HL-60 (cell line): ENCODE measurements at regions not wholly inside any gene's neighbourhood (a gene's known extent, or its start where the extent isn't known, plus 50 kb on each side); places are given as distances from the start of the nearest gene placed in this dataset.

Source experiments
- DNase-seq, 2 experiments: peaks; one replicate each; pipeline ENCODE4 v3.0.0-alpha.2; 2010 to 2020; ENCODE audit warnings: low read depth in 1 of 2, low spot score in 1 of 2
- H3K27ac ChIP-seq: fragments of 250-450 bp; sonication (Bioruptor Pico); replicated peaks from 2 replicates; pipeline ENCODE4 v1.5.1; 2020; ENCODE audit warnings: mild to moderate bottlenecking, moderate library complexity
- H3K27me3 ChIP-seq: fragments of 250-450 bp; sonication (Bioruptor Pico); 2 replicates; pipeline ENCODE4 v1.5.1; 2021; ENCODE audit warnings: mild to moderate bottlenecking, moderate library complexity; ENCODE audit not compliant: insufficient read depth, poor library complexity, severe bottlenecking
- H3K4me3 ChIP-seq: replicated peaks from 2 replicates; pipeline ENCODE4 v1.5.1; 2011; ENCODE audit warnings: mild to moderate bottlenecking, control low read depth, low read length; ENCODE audit not compliant: insufficient read depth
- CTCF ChIP-seq: IDR thresholded peaks from one replicate; pipeline ENCODE4 v1.5.1; 2011; ENCODE audit warnings: low read length, control low read depth, inconsistent platforms; ENCODE audit not compliant: insufficient read depth
- GABPA ChIP-seq: IDR thresholded peaks from 2 replicates; pipeline ENCODE4 v1.6.1; 2012; ENCODE audit warnings: low read depth
- POLR2AphosphoS5 ChIP-seq: IDR thresholded peaks from 2 replicates; pipeline ENCODE4 v1.6.1; 2012; ENCODE audit warnings: low read depth
- SPI1 ChIP-seq: IDR thresholded peaks from 2 replicates; pipeline ENCODE4 v1.6.1; 2012; ENCODE audit warnings: low read depth, mild to moderate bottlenecking, borderline replicate concordance
- TF ChIP-seq, protein P1 (sequence below): IDR thresholded peaks from 2 replicates; pipeline ENCODE4 v1.6.1; 2012; ENCODE audit warnings: low read depth; ENCODE audit not compliant: insufficient replicate concordance

- TF ChIP-seq SPI1, result no peak
- TF ChIP-seq GABPA, result no peak
- no peak for TF ChIP-seq POLR2AphosphoS5
- no peak for TF ChIP-seq CTCF
- TF ChIP-seq, protein P1, sequence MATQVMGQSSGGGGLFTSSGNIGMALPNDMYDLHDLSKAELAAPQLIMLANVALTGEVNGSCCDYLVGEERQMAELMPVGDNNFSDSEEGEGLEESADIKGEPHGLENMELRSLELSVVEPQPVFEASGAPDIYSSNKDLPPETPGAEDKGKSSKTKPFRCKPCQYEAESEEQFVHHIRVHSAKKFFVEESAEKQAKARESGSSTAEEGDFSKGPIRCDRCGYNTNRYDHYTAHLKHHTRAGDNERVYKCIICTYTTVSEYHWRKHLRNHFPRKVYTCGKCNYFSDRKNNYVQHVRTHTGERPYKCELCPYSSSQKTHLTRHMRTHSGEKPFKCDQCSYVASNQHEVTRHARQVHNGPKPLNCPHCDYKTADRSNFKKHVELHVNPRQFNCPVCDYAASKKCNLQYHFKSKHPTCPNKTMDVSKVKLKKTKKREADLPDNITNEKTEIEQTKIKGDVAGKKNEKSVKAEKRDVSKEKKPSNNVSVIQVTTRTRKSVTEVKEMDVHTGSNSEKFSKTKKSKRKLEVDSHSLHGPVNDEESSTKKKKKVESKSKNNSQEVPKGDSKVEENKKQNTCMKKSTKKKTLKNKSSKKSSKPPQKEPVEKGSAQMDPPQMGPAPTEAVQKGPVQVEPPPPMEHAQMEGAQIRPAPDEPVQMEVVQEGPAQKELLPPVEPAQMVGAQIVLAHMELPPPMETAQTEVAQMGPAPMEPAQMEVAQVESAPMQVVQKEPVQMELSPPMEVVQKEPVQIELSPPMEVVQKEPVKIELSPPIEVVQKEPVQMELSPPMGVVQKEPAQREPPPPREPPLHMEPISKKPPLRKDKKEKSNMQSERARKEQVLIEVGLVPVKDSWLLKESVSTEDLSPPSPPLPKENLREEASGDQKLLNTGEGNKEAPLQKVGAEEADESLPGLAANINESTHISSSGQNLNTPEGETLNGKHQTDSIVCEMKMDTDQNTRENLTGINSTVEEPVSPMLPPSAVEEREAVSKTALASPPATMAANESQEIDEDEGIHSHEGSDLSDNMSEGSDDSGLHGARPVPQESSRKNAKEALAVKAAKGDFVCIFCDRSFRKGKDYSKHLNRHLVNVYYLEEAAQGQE, result no peak
- H3K27ac ChIP-seq, result no peak overlapping the region
- no peak for DNase-seq
- H3K4me3 ChIP-seq, result no peak overlapping the region
- no peaks in the 10 kb centered on the region for H3K27me3 ChIP-seq
These were observed 494.9 kb downstream of the DIPK2A start for GRCh38 chr3:144466540-144466939.

DNA sequence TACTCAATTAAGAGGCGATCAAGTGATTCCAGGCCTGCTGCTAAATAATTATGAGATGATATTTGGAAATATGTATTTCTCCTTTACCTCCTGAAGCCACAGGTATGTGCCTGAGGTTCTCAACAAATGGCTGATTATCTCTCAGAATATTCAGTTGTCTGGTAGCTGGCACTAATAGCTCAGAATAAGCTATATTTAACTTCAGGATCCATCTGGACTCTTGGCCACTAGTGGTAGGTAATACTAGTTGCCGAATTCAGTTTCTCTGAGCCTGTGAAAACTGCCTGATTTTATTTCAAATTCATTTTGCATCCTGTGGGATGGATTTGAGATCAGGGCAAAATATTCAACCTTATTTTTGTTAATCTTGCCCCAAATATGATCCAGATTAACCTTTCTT is 499.0 kb downstream of the DIPK2A start:
- Histone ChIP-seq H3K27ac (no peak overlapping the region), H3K27me3 (no peaks in the 10 kb centered on the region)
- TF ChIP-seq GABPA, result no peak
- TF ChIP-seq SPI1, result no peak
- TF ChIP-seq POLR2AphosphoS5, result no peak
- no peak for TF ChIP-seq CTCF
- TF ChIP-seq, protein P1, result no peak

GRCh38 chr3:144477593-144477992 is 506.0 kb downstream of the DIPK2A start:
- DNase-seq, result no peak

More for the DNA sequence above, 499.0 kb downstream of the DIPK2A start:
- DNase-seq, result no peak
- H3K4me3 ChIP-seq, result no peak overlapping the region

More at GRCh38 chr3:144477593-144477992, 506.0 kb downstream of the DIPK2A start:
- no peak overlapping the region for H3K4me3 ChIP-seq
- no peak overlapping the region for H3K27ac ChIP-seq
- TF ChIP-seq, protein P1, result no peak
- TF ChIP-seq GABPA (no peak), POLR2AphosphoS5 (no peak), CTCF (no peak), SPI1 (no peak)
- H3K27me3 ChIP-seq, result no peaks in the 10 kb centered on the region
